ENCODE measurements at regions not wholly inside any gene's neighbourhood (a gene's known extent, or its start where the extent isn't known, plus 50 kb on each side); places are given as distances from the start of the nearest gene placed in this dataset.

DNA sequence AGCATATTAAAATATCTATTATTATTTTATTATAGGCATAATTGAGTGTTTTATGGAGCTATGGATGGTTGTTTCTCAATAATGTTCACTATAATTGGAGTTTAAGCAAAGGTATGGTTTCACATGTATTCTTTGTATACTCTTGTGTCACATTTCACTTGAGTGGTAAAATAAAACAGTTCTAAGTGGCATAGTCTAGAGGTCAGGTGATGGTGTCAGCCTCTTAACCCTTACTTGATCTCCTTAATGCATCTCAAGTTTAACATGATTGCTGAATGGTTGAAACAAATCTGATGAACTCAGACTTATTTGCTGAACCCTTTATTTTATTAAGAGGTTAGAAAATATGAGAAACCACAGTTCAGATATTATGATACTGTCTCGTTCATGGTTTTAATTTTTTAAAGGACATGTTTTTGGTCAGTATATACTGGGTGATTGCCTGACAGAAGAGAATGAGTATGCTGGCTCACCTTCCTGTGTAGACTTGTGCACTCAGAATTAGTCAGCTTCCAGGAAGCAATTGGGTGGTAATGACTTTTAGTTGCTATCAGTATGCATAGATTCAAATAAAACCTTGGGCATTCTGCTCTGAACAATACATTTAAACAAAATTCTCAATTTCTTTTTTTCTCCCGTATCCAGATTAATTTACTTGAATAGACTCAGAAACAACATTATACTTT is 464.6 kb downstream of the PCNX1 start:
- Mint-ChIP-seq H3K36me3 (ENCODE audit: low read depth) (peaks cover 19% of the 10 kb centered on the region), H3K27me3 (ENCODE audit: low read depth) (no peaks in the 10 kb centered on the region), H3K4me3 (no peak overlapping the region), H3K4me1 (no peaks in the 10 kb centered on the region), H3K9me3 (peaks cover 4% of the 10 kb centered on the region), H3K27ac (no peak overlapping the region)
- TF ChIP-seq CTCF (IDR thresholded peaks at IDR 0.05; ENCODE audit: unreplicated experiment in 3 of 3): no peak

GRCh38 chr14:71372411-71372838 is 465.2 kb downstream of the PCNX1 start:
- TF ChIP-seq CTCF (IDR thresholded peaks at IDR 0.05; ENCODE audit: unreplicated experiment in 3 of 3): no peak
- Mint-ChIP-seq H3K9me3 (peaks cover 5% of the 10 kb centered on the region), H3K27ac (no peak overlapping the region), H3K36me3 (ENCODE audit: low read depth) (peaks cover 18% of the 10 kb centered on the region), H3K4me1 (no peaks in the 10 kb centered on the region), H3K27me3 (ENCODE audit: low read depth) (no peaks in the 10 kb centered on the region), H3K4me3 (no peak overlapping the region)

DNA sequence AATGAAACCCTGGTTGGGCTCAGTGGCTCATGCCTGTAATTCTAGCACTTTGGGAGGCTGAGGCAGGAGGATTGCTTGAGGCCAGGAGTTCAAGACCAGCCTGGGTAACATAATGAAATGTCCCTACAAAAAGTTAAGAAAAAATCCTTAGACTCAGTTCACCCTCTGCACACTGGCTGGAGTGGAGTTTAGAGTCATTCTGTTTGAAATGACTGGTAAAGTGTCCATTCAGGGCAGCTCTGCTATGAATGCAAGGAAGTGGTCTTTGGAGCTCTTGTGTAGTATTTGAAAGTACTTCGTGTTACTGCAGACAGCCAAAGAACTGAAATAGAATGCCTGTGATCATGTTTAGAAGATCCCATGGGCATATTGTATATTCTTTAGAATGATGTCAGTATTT is 466.5 kb downstream of the PCNX1 start:
- no peak overlapping the region for H3K4me3 Mint-ChIP-seq
- H3K4me1 Mint-ChIP-seq: no peaks in the 10 kb centered on the region
- H3K9me3 Mint-ChIP-seq: peaks cover 17% of the 10 kb centered on the region
- H3K27me3 Mint-ChIP-seq (ENCODE audit: low read depth): no peaks in the 10 kb centered on the region
- H3K36me3 Mint-ChIP-seq (ENCODE audit: low read depth): peaks cover 31% of the 10 kb centered on the region
- H3K27ac Mint-ChIP-seq: no peak overlapping the region
- no peak for TF ChIP-seq CTCF (IDR thresholded peaks at IDR 0.05; ENCODE audit: unreplicated experiment in 3 of 3)

DNA sequence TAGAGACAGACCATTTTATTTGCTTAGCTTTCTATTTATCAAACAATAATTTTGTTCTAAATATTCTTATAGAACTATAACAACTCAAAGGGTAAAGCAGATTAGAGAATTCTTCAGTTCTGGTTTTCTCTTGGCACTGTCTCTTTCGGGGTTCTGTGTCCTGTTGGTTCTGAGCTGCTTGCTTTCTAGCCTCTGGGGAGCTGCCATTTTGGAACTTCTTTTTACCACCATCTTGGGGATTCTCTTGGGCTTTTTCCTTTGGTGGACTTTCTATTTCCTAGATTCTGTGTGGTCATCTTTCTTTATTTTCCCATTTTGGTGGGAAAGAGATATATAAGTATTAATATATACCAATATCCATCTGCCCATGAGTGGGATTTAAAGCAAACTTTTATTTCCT is 467.7 kb downstream of the PCNX1 start:
- TF ChIP-seq CTCF (IDR thresholded peaks at IDR 0.05; ENCODE audit: unreplicated experiment in 3 of 3): no peak
- peaks cover 39% of the 10 kb centered on the region for H3K36me3 Mint-ChIP-seq (ENCODE audit: low read depth)

GRCh38 chr14:71377099-71377498 is 469.8 kb downstream of the PCNX1 start:
- TF ChIP-seq CTCF (IDR thresholded peaks at IDR 0.05; ENCODE audit: unreplicated experiment in 3 of 3): no peak
- peaks cover 46% of the 10 kb centered on the region for H3K36me3 Mint-ChIP-seq (ENCODE audit: low read depth)
- H3K4me3 Mint-ChIP-seq: no peak overlapping the region
- H3K4me1 Mint-ChIP-seq: no peaks in the 10 kb centered on the region
- no peak overlapping the region for H3K27ac Mint-ChIP-seq
- H3K9me3 Mint-ChIP-seq: peaks cover 27% of the 10 kb centered on the region
- H3K27me3 Mint-ChIP-seq (ENCODE audit: low read depth): no peaks in the 10 kb centered on the region

More for the DNA sequence above, 467.7 kb downstream of the PCNX1 start:
- Mint-ChIP-seq H3K4me1 (no peaks in the 10 kb centered on the region), H3K27me3 (ENCODE audit: low read depth) (no peaks in the 10 kb centered on the region), H3K9me3 (peaks cover 23% of the 10 kb centered on the region), H3K27ac (no peak overlapping the region), H3K4me3 (no peak overlapping the region)

GRCh38 chr14:71380271-71380670 is 473.0 kb downstream of the PCNX1 start:
- no peak for TF ChIP-seq CTCF (IDR thresholded peaks at IDR 0.05; ENCODE audit: unreplicated experiment in 3 of 3)
- Mint-ChIP-seq H3K27me3 (ENCODE audit: low read depth) (no peaks in the 10 kb centered on the region), H3K36me3 (ENCODE audit: low read depth) (peaks cover 38% of the 10 kb centered on the region), H3K27ac (peak overlapping the region; percentile 16 to 42 (median 16)), H3K9me3 (peaks cover 27% of the 10 kb centered on the region), H3K4me1 (no peaks in the 10 kb centered on the region), H3K4me3 (no peak overlapping the region)
